ENCODE measurements at regions not wholly inside any gene's neighbourhood (a gene's known extent, or its start where the extent isn't known, plus 50 kb on each side); places are given as distances from the start of the nearest gene placed in this dataset.

- DNase-seq = no peak
Observed at GRCh38 chr15:62722237-62722636, 320.3 kb upstream of the TPM1 start.

- DNase-seq = no peak
Observed at GRCh38 chr15:62726461-62726860, 316.1 kb upstream of the TPM1 start.

DNA sequence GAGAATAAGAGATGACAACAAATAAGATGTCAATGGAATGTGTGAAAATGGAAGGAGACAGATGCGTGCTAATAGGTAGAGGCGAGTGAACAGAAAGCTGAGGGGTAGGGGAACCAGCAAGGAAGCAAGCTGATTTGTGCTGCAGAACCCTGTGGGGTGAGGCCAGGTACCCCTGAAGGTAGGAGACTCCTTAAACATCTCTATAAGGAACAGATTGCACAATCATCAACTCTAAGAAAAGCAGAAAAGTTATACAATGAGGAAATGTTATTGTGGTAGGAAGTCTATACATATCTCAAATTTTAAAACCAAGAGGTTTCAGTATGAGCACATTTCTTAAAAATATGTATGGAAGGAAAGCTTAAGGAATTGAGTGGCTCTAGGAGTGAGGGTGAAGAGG is 315.0 kb upstream of the TPM1 start:
- no peak for DNase-seq

GRCh38 chr15:62730825-62731224 is 311.7 kb upstream of the TPM1 start:
- DNase-seq = no peak

GRCh38 chr15:62732078-62732477 is 310.5 kb upstream of the TPM1 start:
- DNase-seq = no peak

GRCh38 chr15:62734706-62735105 is 307.8 kb upstream of the TPM1 start:
- DNase-seq = no peak

DNA sequence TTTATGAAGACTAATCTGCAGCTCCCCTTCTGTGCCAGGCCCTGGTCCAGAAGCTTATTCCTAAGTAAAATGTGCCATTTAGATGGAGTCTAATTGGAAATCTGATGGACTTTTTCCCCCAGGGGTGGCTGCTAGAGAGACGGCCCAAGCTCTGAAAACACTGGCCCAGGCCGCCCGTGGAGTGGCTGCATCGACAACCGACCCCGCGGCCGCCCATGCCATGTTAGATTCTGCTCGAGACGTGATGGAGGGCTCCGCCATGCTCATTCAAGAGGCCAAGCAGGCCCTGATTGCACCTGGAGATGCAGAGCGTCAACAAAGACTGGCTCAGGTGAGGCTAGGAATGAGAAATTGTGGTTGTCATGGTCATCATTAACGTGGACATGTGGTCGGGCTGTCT is 305.8 kb upstream of the TPM1 start:
- no peak for DNase-seq

DNA sequence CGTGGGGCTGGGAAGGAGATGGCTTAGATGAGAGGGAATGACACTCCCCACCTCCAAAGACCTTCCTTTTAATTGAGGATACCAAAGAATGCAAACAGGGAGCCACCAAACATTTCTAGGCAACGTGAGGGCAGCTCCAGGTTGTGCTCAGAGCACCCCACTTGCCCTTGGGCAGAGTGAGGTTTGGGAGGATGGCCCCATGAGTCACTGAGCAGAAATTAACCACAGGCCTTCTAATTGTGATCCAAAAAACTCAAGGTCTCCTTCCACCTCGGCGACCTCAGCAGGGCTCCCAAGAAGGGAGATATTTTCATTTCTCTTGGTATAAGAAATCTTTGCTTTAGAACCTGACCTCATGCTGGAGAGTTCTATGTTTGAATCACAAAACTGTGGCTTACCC is 305.0 kb upstream of the TPM1 start:
- DNase-seq = no peak

DNA sequence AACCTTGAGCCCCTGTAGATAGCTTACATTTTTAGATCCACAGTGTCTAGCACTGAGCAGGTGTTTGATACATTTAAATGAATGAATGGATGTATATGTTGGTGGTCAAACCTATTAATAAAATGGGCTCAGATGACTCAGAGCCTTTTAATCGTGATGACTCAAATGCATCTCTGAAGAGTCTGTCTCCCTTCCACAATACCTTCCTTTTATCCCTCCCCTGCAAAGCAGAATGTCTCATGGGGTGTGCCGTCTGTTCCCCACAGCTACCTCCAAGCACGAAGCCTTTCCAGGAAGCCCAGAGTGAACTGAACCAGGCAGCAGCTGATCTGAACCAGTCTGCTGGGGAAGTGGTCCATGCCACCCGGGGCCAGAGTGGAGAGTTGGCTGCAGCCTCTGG is 303.5 kb upstream of the TPM1 start:
- DNase-seq = no peak

DNA sequence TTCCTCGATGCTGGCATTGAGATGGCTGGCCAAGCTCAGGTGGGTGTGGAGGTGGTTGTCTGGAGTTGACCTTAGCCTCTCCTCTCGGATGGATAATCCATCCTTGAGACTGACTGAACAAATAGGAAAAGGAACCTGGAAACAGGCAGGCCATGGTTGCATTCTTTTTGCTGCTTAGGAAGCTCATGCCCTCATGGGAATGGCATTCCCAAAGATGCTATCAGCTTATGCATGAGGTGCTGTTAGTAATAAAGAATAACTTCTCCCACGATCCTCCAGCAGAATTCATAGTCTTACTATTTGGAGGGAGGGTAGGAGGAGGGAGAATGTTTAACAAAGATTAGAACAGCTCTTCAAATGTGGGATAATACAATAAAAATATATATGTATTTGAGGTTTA is 303.0 kb upstream of the TPM1 start:
- no peak for DNase-seq

- DNase-seq = no peak
Observed at GRCh38 chr15:62740141-62741004, 302.2 kb upstream of the TPM1 start.

- no peak for DNase-seq
Observed at GRCh38 chr15:62741106-62741505, 301.4 kb upstream of the TPM1 start.

GRCh38 chr15:62742409-62743171 is 300.0 kb upstream of the TPM1 start:
- no peak for DNase-seq

DNA sequence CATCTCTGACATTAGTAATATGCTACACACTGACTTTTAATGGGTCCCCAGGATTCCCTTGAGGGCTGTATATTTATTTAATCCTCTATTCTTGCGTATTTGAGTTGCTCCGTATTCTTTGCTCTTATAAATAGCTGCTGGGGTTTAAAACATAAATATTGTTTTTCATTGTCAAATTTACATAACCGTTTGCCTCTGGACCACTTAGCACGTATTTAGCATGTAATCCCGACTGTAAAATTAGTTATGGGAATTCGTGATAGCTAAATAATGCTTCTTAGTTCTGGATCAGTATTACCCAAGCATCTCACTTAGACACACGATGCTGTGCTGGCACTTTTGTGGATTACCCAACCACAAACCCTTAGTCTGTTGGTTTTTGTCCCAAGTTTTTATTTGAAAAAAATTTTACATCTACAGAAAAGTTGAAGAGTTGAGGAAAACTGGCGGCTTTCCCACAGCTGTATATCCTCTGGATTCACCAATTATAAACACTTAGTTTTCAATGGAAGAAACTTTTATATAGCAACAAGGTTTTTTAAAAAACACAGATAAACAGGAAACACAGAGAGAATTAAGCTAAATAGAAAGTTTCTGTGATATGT is 296.8 kb upstream of the TPM1 start:
- DNase-seq = no peak

GRCh38 chr15:62748196-62748595 is 294.4 kb upstream of the TPM1 start:
- DNase-seq = no peak

DNA sequence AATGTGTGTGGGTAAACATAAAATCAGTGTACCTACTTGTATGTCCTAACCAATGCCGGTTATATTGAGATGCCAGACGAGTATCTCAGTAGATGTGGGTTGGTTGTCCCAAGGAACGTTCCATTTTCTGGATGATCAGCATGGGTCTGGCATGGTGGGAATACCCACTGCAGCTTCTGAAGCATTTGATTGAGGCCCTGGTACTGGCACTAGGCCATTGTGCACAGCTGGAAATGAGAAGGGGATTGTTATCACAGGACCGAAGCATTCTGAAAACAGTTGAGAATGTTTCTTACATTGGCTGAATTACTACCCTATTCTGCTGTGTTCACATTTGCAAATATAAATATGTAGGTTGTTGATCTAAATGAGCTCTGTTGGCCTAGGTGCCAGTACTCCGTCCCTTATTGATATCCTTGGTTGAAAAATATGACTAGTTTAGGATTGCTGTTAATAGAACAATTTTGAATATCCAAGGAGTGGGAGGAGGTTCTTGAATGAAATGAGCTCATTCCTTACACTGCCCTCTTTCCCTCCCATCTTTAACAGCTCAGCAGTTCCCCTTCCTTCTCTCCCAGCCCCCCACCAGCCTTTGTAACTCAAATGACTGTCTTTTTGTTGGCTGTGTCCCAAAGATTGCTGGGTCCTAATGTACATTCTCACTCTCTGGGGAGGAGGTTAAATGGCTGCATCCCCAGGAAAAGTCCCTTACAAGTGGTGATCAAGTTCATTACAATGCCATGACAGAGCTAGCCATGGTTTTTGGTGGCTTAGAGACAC is 293.3 kb upstream of the TPM1 start:
- DNase-seq = no peak

GRCh38 chr15:62750471-62750870 is 292.1 kb upstream of the TPM1 start:
- DNase-seq = no peak

DNA sequence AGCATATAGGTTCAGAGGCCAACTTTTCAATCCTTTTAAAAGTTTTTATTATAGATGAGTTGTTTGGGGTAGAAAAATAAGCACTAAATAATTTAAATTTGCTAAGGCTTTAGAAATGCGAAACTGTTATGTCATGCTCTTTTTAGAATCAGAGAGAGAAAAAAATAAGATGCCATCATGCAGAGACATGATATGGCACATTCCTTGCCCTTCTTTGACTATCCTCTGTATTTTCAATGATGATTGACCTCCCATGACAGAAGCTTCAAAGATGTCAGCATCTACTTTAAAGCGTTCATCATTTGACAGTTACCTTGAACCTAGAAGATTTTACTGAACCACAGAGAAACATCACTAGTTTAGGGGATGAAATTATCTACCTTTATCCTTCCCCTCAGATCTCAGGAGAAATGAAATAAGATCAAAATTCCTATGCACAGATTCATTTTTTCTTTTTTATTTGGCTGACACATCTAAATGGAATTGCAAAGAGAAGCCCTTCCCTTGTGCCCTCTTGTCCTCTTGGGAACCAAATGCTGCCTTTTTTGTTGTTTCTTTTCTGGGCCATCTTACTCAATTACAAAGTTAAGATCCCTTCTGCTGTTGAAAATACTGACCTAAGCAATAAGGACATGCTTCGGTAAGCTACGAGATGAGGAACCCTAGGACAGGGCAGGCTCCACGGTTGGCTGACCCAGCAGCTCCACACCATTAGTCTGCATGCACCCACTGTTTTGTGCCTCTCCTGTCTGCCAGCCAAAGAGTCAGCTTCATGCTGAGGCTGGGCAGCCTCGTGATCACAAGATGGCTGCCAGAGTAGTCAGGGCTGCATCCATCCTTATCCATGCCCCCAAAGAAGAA is 289.7 kb upstream of the TPM1 start:
- no peak for DNase-seq

DNA sequence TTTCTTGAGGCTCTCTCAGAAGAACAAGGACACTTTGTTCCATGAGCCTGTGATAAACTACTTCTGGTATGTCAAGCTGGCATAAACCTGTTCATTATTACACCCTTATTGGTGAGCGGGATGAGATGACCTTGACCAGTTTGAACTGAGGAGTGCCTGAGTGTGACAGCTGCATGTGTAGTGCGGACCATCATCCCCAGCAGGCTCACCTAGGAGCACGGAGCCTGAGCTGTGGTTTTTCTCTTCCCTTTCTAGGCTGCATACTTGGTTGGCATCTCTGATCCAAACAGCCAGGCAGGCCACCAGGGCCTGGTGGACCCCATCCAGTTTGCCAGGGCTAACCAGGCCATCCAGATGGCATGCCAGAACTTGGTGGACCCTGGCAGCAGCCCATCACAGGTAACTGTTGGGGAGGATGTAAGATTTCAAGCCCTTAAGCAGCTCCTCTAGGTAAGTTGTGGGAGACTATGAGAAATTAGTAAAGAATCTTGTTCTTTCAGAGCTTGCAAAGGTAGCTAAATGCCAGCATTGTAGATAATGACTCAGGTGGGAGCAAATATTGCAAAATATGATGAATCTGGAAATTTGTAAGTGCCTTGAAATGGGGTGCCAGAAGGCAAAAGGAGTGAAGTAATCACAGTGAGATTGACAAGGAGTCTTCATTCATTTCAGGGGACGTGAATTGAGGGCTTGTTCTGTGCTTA is 288.9 kb upstream of the TPM1 start:
- no peak for DNase-seq

DNA sequence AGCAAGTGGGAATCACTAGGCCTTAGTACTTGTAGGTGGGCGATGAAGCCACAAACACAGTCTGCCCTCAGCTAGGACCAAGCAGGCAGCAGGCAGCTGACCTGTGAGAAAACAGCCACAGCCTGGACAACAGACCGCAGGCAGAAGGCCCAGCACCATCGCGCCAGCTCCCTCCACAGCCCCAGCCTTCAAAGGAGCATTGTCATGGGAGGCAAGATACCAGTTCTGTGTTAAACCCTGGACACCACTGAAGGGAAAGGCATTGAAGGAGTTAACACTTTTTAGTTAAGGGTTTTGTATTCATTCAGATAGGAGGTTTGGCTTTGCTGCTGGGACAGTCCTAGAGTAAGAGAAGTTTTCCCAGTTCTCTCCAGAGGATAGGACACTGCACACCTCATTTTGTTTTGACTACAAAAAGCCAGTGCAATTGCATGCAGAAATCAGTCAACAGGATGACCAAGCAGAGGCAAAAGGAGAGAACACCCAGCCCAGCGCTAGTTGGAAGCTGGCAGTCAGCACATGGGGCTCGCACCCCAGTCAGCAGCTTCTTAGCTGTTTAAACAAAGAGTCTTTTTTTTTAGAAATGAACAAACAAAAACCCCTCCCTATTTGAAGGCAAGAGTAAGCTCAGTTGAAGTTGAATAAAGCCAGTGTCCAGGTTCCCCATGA is 286.1 kb upstream of the TPM1 start:
- no peak for DNase-seq

GRCh38 chr15:62756995-62757360 is 285.6 kb upstream of the TPM1 start:
- DNase-seq = no peak
